ENCODE measurements at regions not wholly inside any gene's neighbourhood (a gene's known extent, or its start where the extent isn't known, plus 50 kb on each side); places are given as distances from the start of the nearest gene placed in this dataset.

GRCh38 chr12:45669093-45669492 lies 60.4 kb upstream of the ARID2 start:
- no peak for DNase-seq
- Mint-ChIP-seq H3K36me3 (ENCODE audit: low read depth) (no peaks in the 10 kb centered on the region), H3K4me1 (ENCODE audit: low read depth) (peaks cover 41% of the 10 kb centered on the region)

GRCh38 chr12:45669792-45670191 lies 59.7 kb upstream of the ARID2 start:
- no peaks in the 10 kb centered on the region for H3K27me3 Mint-ChIP-seq
- H3K9me3 Mint-ChIP-seq: no peaks in the 10 kb centered on the region
- no peak for DNase-seq
- no peak overlapping the region for H3K4me3 Mint-ChIP-seq
- H3K27ac Mint-ChIP-seq: no peak overlapping the region
- peaks cover 41% of the 10 kb centered on the region for H3K4me1 Mint-ChIP-seq (ENCODE audit: low read depth)
- H3K36me3 Mint-ChIP-seq (ENCODE audit: low read depth): no peaks in the 10 kb centered on the region

More at GRCh38 chr12:45669093-45669492, 60.4 kb upstream of the ARID2 start:
- Mint-ChIP-seq H3K9me3 (no peaks in the 10 kb centered on the region), H3K27me3 (no peaks in the 10 kb centered on the region), H3K27ac (peak overlapping the region; percentile 45), H3K4me3 (peak overlapping the region; percentile 16)

- no peak overlapping the region for H3K27ac Mint-ChIP-seq
- no peaks in the 10 kb centered on the region for H3K27me3 Mint-ChIP-seq
- H3K36me3 Mint-ChIP-seq (ENCODE audit: low read depth): no peaks in the 10 kb centered on the region
- H3K4me1 Mint-ChIP-seq (ENCODE audit: low read depth): peaks cover 41% of the 10 kb centered on the region
- DNase-seq: no peak
- H3K9me3 Mint-ChIP-seq: no peaks in the 10 kb centered on the region
- no peak overlapping the region for H3K4me3 Mint-ChIP-seq
These were observed 59.0 kb upstream of the ARID2 start for GRCh38 chr12:45670346-45671065.

- no peak overlapping the region for H3K4me3 Mint-ChIP-seq
- DNase-seq: no peak
These were observed 58.3 kb upstream of the ARID2 start for GRCh38 chr12:45671254-45671653.

GRCh38 chr12:45674181-45674977 lies 55.1 kb upstream of the ARID2 start:
- DNase-seq: no peak
- H3K36me3 Mint-ChIP-seq (ENCODE audit: low read depth): no peaks in the 10 kb centered on the region
- peaks cover 14% of the 10 kb centered on the region for H3K4me1 Mint-ChIP-seq (ENCODE audit: low read depth)
- H3K9me3 Mint-ChIP-seq: no peaks in the 10 kb centered on the region
- no peak overlapping the region for H3K27ac Mint-ChIP-seq
- H3K4me3 Mint-ChIP-seq: no peak overlapping the region
- no peaks in the 10 kb centered on the region for H3K27me3 Mint-ChIP-seq

More at GRCh38 chr12:45671254-45671653, 58.3 kb upstream of the ARID2 start:
- Mint-ChIP-seq H3K4me1 (ENCODE audit: low read depth) (peaks cover 38% of the 10 kb centered on the region), H3K27me3 (no peaks in the 10 kb centered on the region), H3K36me3 (ENCODE audit: low read depth) (no peaks in the 10 kb centered on the region), H3K9me3 (no peaks in the 10 kb centered on the region), H3K27ac (no peak overlapping the region)

GRCh38 chr12:45675534-45675933 lies 54.0 kb upstream of the ARID2 start:
- Mint-ChIP-seq H3K27ac (no peak overlapping the region), H3K36me3 (ENCODE audit: low read depth) (no peaks in the 10 kb centered on the region), H3K4me1 (ENCODE audit: low read depth) (peaks cover 5% of the 10 kb centered on the region), H3K4me3 (no peak overlapping the region), H3K27me3 (no peaks in the 10 kb centered on the region), H3K9me3 (no peaks in the 10 kb centered on the region)
- DNase-seq: no peak
